Suprapubic skin (tissue), 4 donors: ENCODE measurements at regions not wholly inside any gene's neighbourhood (a gene's known extent, or its start where the extent isn't known, plus 50 kb on each side); places are given as distances from the start of the nearest gene placed in this dataset.

Experiments used
- DNase-seq, 2 donors: peaks; one replicate each; pipeline ENCODE4 v3.0.0-alpha.2; 2019; ENCODE audit warnings: low spot score in 2 of 2
- H3K27ac ChIP-seq: fragments of 200-600 bp; sonication (generic); one replicate; pipeline ENCODE4 v1.5.1; 2019
- H3K27me3 ChIP-seq: fragments of 200-600 bp; sonication (generic); one replicate; pipeline ENCODE4 v1.5.1; 2019
- H3K36me3 ChIP-seq: fragments of 200-600 bp; sonication (generic); one replicate; pipeline ENCODE4 v1.5.1; 2019
- H3K4me1 ChIP-seq: fragments of 200-600 bp; sonication (generic); one replicate; pipeline ENCODE4 v1.5.1; 2019
- H3K4me3 ChIP-seq: fragments of 200-600 bp; sonication (generic); one replicate; pipeline ENCODE4 v1.5.1; 2019; ENCODE audit warnings: mild to moderate bottlenecking
- H3K9me3 ChIP-seq: fragments of 200-600 bp; sonication (generic); one replicate; pipeline ENCODE4 v1.5.1; 2019
- EP300 ChIP-seq: sonication (generic); formaldehyde crosslinking; IDR thresholded peaks from one replicate; pipeline ENCODE4 v1.6.1; 2017; ENCODE audit warnings: antibody characterized with exemption
- POLR2A ChIP-seq, 2 donors: fragments of 450-650 bp; IDR thresholded peaks; one replicate each; pipeline ENCODE4 v1.6.1; 2017; ENCODE audit warnings: antibody characterized with exemption in 2 of 2, mild to moderate bottlenecking in 2 of 2, moderate library complexity in 2 of 2
- POLR2AphosphoS5 ChIP-seq, 3 donors: sonication (generic); formaldehyde crosslinking; IDR thresholded peaks; one replicate each; pipeline ENCODE4 v1.6.1; 2017; ENCODE audit warnings: antibody characterized with exemption in 3 of 3
- WGBS: methylation state at CpG from one replicate; pipeline ENCODE4 v1.1.5; 2018; 5-methylcytosine and 5-hydroxymethylcytosine counted together
- TF ChIP-seq, protein P1 (sequence below), 2 donors: fragments of 200-600 bp in 1 of 2; fragments of 450-650 bp in 1 of 2; sonication (generic) in 1 of 2; IDR thresholded peaks; one replicate each; pipeline ENCODE4 v1.5.1; 2016 to 2019; ENCODE audit warnings: antibody characterized with exemption in 2 of 2, mild to moderate bottlenecking in 1 of 2, moderate library complexity in 1 of 2

DNA sequence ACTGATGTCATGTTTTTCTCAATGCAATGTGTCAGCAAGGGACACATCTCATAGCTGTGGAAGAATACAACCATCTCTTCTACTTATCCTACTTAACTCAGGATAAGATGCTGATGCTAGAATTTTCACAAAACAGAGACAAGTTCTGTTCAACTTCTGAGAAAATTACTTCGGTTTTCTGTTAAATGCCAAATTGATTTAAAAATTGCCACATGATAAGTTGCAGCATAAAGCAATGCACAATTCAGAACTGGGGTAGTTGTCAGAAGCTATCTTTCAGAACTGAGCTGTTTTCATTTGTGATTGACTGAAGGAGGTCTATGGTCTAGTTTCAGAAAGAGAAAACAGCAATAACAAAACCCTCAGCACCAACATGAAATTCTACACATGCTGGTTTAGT lies 954.8 kb upstream of the C9orf72 start:
- Histone ChIP-seq H3K4me1 (no peaks in the 10 kb centered on the region), H3K27me3 (no peaks in the 10 kb centered on the region), H3K27ac (no peak overlapping the region), H3K4me3 (no peak overlapping the region), H3K9me3 (no peaks in the 10 kb centered on the region), H3K36me3 (no peaks in the 10 kb centered on the region)
- WGBS = 79% methylated on average over 1 of the region's 1 CpG
- no peak for DNase-seq
- no peak for TF ChIP-seq EP300
- TF ChIP-seq, protein P1, sequence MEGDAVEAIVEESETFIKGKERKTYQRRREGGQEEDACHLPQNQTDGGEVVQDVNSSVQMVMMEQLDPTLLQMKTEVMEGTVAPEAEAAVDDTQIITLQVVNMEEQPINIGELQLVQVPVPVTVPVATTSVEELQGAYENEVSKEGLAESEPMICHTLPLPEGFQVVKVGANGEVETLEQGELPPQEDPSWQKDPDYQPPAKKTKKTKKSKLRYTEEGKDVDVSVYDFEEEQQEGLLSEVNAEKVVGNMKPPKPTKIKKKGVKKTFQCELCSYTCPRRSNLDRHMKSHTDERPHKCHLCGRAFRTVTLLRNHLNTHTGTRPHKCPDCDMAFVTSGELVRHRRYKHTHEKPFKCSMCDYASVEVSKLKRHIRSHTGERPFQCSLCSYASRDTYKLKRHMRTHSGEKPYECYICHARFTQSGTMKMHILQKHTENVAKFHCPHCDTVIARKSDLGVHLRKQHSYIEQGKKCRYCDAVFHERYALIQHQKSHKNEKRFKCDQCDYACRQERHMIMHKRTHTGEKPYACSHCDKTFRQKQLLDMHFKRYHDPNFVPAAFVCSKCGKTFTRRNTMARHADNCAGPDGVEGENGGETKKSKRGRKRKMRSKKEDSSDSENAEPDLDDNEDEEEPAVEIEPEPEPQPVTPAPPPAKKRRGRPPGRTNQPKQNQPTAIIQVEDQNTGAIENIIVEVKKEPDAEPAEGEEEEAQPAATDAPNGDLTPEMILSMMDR (IDR thresholded peaks at IDR 0.05) = no peak
- no peak for TF ChIP-seq POLR2AphosphoS5 (IDR thresholded peaks at IDR 0.05)
- TF ChIP-seq POLR2A (IDR thresholded peaks at IDR 0.05) = no peak

DNA sequence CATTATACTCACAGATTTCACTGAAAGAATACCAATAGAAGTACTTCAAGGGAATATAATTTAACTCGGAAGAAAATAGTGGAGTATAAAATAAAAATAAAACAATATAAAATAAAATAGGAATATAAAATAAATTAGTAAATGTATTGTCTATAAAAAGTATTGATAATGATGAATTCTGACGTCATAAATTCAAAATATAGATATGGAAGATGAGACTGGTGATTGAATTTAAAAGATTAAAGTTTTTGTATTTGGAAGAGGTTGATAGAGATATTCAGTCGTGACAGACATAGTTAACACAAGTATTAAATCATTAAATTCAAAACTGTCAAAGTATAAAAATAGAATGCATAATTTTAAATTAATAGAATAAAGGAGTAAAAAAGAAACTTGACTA lies 964.9 kb upstream of the C9orf72 start:
- no peaks in the 10 kb centered on the region for H3K9me3 ChIP-seq

DNA sequence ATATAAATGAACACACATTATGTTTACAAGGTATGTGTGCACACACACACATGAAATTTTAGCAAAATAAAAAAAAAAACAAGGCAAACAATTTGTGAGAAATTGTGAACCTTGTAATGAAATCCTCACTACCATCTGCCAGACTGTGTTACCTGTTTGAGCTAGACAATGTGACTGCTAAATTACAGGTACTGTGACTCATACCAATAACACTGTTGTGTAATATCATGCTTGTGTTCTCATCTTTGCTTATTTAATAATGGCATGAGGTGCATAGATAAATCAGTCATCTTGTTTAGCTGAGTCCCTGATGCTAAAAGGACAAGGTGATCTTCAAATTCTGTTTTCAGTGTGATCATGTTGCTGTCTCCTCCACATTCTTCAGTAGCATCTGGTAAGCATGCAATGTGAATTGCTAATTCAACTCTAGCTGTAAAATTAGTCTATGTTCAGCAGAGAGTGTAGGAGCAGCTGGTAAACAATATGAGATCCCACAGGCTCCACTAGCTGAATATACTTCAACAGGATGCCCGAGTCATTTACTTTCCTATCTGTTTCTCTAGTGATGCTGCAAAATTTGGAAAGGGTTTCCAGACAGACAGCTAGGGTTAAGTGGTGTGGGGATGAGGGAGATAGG lies 966.3 kb upstream of the C9orf72 start:
- 81% methylated on average over 1 of the region's 1 CpG for WGBS
- Histone ChIP-seq H3K27ac (no peak overlapping the region), H3K27me3 (no peaks in the 10 kb centered on the region), H3K9me3 (no peaks in the 10 kb centered on the region), H3K4me3 (no peak overlapping the region), H3K4me1 (no peaks in the 10 kb centered on the region), H3K36me3 (no peaks in the 10 kb centered on the region)
- no peak for DNase-seq
- TF ChIP-seq EP300 (no peak), POLR2A (IDR thresholded peaks at IDR 0.05) (no peak)
- TF ChIP-seq, protein P1 (IDR thresholded peaks at IDR 0.05) = no peak

More for the DNA sequence above, 964.9 kb upstream of the C9orf72 start:
- TF ChIP-seq EP300 = no peak
- TF ChIP-seq POLR2AphosphoS5 (IDR thresholded peaks at IDR 0.05) = no peak
- TF ChIP-seq POLR2A (IDR thresholded peaks at IDR 0.05) = no peak
- TF ChIP-seq, protein P1 (IDR thresholded peaks at IDR 0.05) = no peak
- Histone ChIP-seq H3K27ac (no peak overlapping the region), H3K36me3 (no peaks in the 10 kb centered on the region), H3K27me3 (no peaks in the 10 kb centered on the region), H3K4me3 (no peak overlapping the region), H3K4me1 (no peaks in the 10 kb centered on the region)
- 79% methylated on average over 3 of the region's 3 CpGs for WGBS
- DNase-seq = no peak

DNA sequence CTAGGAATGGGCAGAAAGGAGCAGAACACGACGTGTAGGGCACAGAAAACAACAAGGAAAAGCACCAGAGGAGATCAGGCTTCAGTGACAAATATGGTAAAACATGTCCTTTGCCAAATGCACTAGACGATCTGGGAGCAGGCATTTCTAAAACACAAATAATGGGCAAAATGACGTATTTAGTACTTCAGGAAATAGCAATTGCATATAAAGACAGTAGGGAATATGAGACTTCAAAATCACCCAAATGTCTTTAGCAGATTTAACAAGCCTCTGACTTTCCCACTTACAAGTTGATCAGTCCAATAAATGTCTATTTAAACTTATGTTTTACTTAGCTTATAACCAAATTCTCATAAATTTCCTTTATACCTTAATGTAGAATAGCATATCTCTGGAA lies 969.6 kb upstream of the C9orf72 start:
- Histone ChIP-seq H3K9me3 (no peaks in the 10 kb centered on the region), H3K27ac (no peak overlapping the region), H3K36me3 (no peaks in the 10 kb centered on the region), H3K4me3 (no peak overlapping the region), H3K4me1 (no peaks in the 10 kb centered on the region), H3K27me3 (no peaks in the 10 kb centered on the region)
- 66% methylated on average over 4 of the region's 4 CpGs for WGBS
- no peak for TF ChIP-seq EP300
- TF ChIP-seq POLR2AphosphoS5 (IDR thresholded peaks at IDR 0.05) = no peak
- no peak for TF ChIP-seq POLR2A (IDR thresholded peaks at IDR 0.05)
- no peak for DNase-seq

DNA sequence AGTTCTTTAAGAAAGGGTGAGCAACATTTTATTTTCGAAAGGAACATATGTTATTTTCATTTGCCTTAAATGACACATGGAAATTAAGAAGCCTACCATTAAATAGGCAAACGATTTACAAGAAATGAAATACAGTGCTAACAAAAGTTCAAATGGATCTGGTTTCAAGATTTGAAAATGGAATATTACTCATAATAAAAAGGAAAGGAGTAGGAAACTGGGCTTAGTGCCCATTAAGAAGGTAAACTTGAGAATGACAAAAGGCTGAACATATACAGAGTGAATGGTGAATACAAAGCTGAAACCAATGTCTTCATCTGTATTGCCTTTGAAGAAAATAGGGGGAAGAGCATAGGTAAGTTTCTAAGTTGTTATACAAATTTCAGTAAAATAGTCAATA lies 974.2 kb upstream of the C9orf72 start:
- H3K27ac ChIP-seq = no peak overlapping the region
- no peak overlapping the region for H3K4me3 ChIP-seq
- H3K27me3 ChIP-seq = no peaks in the 10 kb centered on the region
- no peaks in the 10 kb centered on the region for H3K36me3 ChIP-seq
- 63% methylated on average over 2 of the region's 2 CpGs for WGBS
- no peaks in the 10 kb centered on the region for H3K4me1 ChIP-seq
- DNase-seq = no peak
- H3K9me3 ChIP-seq = no peaks in the 10 kb centered on the region
- TF ChIP-seq POLR2AphosphoS5 (IDR thresholded peaks at IDR 0.05) (no peak), POLR2A (IDR thresholded peaks at IDR 0.05) (no peak), EP300 (no peak)
- TF ChIP-seq, protein P1 (IDR thresholded peaks at IDR 0.05) = no peak
